ENCODE measurements at regions not wholly inside any gene's neighbourhood (a gene's known extent, or its start where the extent isn't known, plus 50 kb on each side); places are given as distances from the start of the nearest gene placed in this dataset.

DNA sequence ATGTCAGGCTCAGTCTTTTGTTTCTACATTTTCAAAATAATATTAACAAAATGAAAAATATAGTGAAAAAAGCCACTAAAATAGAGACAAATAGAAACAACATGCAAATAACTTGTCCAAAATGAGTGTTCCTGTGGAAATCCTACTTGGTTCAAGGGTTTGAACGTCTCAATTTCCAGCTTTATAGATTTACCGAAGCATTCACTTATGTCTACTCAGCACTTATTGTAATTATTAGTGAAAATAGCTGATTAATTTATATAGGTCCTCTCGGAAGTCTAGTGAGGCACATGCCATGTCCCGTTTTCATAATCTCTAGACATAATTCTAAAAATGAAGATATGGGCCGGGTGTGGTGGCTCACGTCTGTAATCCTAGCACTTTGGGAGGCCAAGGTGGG lies 99.9 kb upstream of the NFIB start:
- TF ChIP-seq CHD2 (IDR thresholded peaks at IDR 0.05; ENCODE audit: low read length, partially characterized antibody), result no peak
- TF ChIP-seq EZH2phosphoT487 (IDR thresholded peaks at IDR 0.05; ENCODE audit: borderline replicate concordance, low read depth), result no peak
- TF ChIP-seq, protein P1, sequence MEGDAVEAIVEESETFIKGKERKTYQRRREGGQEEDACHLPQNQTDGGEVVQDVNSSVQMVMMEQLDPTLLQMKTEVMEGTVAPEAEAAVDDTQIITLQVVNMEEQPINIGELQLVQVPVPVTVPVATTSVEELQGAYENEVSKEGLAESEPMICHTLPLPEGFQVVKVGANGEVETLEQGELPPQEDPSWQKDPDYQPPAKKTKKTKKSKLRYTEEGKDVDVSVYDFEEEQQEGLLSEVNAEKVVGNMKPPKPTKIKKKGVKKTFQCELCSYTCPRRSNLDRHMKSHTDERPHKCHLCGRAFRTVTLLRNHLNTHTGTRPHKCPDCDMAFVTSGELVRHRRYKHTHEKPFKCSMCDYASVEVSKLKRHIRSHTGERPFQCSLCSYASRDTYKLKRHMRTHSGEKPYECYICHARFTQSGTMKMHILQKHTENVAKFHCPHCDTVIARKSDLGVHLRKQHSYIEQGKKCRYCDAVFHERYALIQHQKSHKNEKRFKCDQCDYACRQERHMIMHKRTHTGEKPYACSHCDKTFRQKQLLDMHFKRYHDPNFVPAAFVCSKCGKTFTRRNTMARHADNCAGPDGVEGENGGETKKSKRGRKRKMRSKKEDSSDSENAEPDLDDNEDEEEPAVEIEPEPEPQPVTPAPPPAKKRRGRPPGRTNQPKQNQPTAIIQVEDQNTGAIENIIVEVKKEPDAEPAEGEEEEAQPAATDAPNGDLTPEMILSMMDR (IDR thresholded peaks at IDR 0.05), result no peak
- TF ChIP-seq RFX5 (IDR thresholded peaks at IDR 0.05; ENCODE audit: low read length), result no peak
- TF ChIP-seq POLR2AphosphoS5 (IDR thresholded peaks at IDR 0.05; ENCODE audit: low read depth, low read length), result no peak
- TF ChIP-seq, protein P2, sequence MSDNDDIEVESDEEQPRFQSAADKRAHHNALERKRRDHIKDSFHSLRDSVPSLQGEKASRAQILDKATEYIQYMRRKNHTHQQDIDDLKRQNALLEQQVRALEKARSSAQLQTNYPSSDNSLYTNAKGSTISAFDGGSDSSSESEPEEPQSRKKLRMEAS (IDR thresholded peaks at IDR 0.05; ENCODE audit: low read depth), result no peak
